ENCODE measurements at regions not wholly inside any gene's neighbourhood (a gene's known extent, or its start where the extent isn't known, plus 50 kb on each side); places are given as distances from the start of the nearest gene placed in this dataset.
"Not testable (repeated sequence)": the region's sequence is repeated elsewhere in the genome, so short reads cannot be mapped to it uniquely, and the experiment has no call there.

- DNase-seq (ENCODE audit: low read depth in 3 of 3), result no peak
These were observed 140.9 kb downstream of the DLL1 start for GRCh38 chr6:170149681-170150589.

GRCh38 chr6:170148709-170149470, 142.0 kb downstream of the DLL1 start:
- DNase-seq (ENCODE audit: low read depth in 3 of 3), result no peak

DNA sequence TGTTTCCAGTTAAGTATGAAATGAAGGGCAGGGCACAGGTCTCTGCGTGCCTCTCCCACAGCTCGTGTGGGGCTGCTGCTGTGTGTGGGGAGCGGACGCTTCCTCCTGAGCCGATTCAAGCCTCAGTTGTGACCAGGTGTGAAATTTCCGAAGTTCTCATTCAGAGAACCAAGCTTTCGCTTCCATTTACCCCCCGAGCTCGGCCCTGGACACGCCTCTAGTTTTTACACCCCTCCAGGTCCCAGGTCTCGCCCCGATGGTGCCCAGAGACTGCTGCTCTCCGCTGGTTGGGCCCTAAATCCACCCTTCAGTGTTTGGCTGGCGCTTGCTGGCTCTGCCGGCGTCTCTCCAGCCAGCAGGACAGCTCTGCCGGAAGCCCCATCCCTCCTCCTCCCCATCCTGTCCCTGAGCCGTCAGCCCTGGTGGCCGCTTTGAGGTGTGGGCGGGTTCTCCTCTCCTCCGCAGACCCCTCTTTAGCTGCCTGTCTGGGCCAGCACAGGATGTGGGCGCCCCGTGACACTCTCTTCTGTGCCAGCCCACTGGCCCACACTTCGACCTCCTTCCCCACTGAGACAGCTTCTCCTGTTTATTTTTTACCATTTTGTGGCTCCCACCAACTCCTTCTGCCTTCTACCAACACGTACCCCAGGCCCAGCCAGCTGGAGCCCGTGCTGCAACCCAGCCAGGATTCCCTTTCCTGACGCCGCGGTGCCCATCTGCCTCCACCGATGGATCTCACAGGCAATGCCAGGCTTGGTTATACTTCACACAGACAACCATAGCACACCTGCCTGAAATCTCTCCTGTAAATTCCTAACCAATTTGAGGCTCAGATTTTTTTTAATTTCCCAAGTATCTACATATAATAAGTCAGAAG, 142.8 kb downstream of the DLL1 start:
- peak in 2 of 3 donors; percentile 23 to 36 for DNase-seq (ENCODE audit: low read depth in 3 of 3)

GRCh38 chr6:170147056-170147787, 143.7 kb downstream of the DLL1 start:
- DNase-seq (ENCODE audit: low read depth in 3 of 3), result no peak

DNA sequence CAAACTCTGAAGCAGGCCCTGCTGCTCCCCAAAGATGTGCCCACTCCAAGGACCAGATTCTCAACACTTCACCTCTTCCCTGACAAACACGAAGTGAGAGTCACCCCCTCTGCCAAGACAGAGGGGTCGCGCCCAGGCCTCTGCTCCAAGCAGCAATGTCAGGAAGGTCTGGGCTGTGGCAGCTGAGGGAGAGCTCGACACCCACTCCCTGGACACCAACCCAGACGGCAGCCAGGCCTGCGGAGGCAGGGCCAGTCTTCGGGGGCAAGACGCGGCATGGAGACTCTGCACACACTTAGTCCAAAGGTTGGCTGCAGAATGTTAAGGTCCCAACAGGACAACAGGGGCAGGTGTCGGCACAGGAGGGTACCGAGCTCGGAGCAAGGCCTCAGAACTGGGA, 144.2 kb downstream of the DLL1 start:
- no peak for DNase-seq (ENCODE audit: low read depth in 3 of 3)

- DNase-seq (ENCODE audit: low read depth in 3 of 3), result not testable (repeated sequence)
These were observed 144.7 kb downstream of the DLL1 start for GRCh38 chr6:170146131-170146530.

DNA sequence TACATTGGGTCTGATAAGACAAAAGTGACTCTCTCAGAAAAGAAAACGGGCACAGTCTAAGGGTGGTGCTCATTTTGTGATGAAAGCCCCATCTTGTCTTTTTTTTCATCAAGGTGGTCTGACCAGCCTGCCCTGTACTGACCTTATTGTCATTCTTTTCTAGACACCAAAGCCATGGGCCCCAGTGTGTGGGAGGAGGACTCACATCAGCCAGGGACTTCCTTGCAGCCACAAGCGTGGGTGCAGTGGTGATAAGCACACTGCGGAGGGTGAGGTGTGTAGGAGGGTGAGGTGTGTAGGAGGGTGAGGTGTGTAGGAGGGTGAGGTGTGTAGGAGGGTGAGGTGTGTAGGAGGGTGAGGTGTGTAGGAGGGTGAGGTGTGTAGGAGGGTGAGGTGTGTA, 145.2 kb downstream of the DLL1 start:
- not testable (repeated sequence) for DNase-seq (ENCODE audit: low read depth in 3 of 3)

GRCh38 chr6:170145272-170145592, 145.6 kb downstream of the DLL1 start:
- no peak for DNase-seq (ENCODE audit: low read depth in 3 of 3)

GRCh38 chr6:170144571-170145271, 146.2 kb downstream of the DLL1 start:
- no peak for DNase-seq (ENCODE audit: low read depth in 3 of 3)

DNA sequence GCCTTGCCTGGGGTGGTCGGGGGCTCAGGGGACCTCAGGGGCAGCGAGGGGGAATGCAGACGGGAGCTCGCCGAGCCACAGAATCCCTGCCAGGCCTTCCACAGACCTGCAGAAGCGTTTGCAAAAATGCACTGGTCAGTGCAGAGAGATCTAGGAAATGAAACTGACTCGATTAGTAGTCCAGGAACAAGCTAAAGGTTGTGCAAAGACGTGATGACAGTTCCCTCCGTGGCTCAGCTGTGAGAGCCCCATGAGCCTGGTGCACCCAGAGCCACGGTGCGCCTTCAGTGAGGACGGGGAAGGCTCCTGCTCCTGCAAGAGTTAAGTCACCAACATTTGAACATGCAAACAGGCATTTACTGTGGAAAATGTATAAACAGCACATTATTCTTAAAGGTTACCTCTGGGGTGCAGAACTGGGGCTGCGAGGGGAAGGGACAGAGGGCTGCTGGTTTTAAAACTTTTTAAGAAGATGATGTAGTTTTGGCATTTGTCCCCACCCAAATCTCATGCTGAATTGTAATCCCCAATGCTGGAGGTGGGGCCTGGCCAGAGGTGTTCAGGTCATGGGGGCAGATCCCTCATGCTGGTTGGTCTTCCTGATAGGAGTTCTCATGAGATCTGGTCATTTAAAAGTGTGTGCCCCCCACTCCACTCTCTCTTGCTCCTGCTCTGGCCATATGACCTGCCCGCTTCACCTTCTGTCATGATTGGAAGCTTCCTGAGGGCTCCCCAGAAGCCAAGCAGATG, 147.3 kb downstream of the DLL1 start:
- DNase-seq (ENCODE audit: low read depth in 3 of 3), result no peak

DNA sequence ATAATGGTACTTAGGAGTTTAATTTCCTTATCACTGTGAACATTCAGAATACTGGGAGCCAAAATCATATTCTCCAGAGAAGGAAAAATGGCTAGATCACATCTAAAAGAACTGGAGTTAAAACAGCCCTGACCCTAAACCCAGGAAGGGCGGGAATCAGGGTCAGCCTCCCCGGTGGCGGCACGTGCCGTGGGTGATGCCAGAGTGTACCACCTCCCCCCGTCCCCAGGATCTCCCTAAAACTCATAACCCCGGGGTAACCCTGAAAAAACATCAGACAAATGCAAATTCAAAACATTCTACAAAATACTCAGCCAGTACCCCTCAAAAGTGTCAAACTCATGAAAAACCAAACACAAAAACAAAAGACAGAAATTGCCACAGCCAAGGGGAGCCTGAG, 148.3 kb downstream of the DLL1 start:
- no peak for DNase-seq (ENCODE audit: low read depth in 3 of 3)

DNA sequence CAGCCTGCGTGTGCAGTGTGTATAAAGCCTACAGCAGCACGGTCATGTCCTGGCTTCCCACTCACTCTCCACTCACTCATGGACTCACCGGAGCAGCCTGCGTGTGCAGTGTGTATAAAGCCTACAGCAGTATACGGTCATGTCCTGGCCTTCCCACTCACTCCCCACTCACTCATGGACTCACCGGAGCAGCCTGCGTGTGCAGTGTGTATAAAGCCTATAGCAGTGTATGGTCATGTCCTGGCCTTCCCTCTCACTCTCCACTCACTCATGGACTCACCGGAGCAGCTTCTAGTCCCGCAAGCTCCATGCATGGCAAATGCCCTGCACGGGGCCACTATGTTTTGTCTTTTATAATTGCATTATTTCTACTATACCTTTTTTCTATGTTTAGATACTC, 149.8 kb downstream of the DLL1 start:
- DNase-seq (ENCODE audit: low read depth in 3 of 3), result not testable (repeated sequence)

DNA sequence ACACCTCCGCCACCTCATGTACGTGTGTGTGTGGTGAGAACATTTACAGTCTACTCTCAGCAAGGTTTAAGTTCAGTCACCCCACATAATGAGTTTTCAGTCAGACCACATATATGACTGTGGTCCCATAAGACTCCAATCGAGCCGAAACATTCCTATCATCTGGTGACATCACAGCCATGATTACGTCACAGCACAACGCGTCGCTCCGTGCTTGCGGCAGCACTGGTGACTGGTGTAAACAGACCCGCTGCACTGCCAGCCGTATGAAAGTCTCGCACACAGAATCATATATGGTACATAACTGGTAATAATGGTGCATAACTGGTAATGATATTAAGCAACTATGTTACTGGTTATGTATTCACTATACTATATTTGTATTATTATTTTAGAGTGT, 150.7 kb downstream of the DLL1 start:
- no peak for DNase-seq (ENCODE audit: low read depth in 3 of 3)

DNA sequence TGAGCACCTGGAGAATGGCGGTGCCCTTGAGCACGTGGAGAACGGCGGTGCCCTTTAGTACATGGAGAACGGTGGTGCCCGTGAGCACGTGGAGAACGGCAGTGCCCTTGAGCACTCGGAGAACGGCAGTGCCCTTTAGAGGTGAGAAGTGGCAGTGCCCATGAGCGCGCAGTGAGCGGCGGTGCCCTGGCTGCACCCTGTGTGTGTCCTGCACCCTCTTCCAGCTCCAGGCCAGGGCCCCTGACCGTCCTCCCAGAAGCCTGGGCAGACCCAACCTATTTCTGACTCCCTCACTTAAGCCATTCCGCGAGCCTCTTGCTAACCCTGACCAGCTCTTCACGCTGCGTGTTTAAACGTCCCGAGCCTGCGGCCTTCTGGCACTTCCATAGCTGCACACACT, 151.3 kb downstream of the DLL1 start:
- no peak for DNase-seq (ENCODE audit: low read depth in 3 of 3)

- not testable (repeated sequence) for DNase-seq (ENCODE audit: low read depth in 3 of 3)
These were observed 151.8 kb downstream of the DLL1 start for GRCh38 chr6:170139046-170139445.

GRCh38 chr6:170137911-170138910, 152.7 kb downstream of the DLL1 start:
- DNase-seq (ENCODE audit: low read depth in 3 of 3), result no peak

DNA sequence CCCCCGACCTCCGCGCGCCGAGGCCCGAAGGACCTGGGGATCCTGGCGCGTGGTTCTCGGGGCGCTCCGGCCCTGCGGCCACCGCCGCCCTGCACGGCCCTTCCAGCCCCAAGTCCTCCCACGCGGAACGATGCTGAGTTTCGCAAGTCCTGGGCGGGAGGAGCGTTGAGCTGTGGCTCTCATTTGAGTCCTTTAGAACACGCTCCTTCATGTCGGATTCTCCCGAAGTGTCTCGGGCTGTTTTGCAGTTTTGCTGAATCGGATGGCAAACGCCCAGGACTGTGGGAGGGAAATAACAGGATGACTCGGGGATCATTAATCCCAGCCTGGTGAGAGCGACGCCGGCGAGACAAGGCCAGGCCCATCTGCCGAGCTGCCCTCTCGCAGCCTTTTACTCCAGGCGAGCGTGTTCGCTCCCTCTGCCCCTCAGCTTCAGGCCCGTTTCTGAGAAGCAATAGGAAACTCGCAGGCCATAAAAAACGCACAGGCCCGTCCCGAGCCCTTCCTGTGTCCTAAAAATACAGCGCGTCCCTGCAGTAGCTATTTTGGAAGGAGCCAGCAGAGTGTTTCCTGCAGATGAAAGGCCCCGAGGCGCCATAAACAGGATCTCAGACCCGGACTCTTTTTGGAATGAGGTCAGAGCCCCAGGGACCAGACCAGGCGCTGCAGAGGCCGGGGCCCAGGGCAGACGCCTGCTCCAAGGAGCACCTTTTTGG, 153.5 kb downstream of the DLL1 start:
- DNase-seq (ENCODE audit: low read depth in 3 of 3), result no peak

DNA sequence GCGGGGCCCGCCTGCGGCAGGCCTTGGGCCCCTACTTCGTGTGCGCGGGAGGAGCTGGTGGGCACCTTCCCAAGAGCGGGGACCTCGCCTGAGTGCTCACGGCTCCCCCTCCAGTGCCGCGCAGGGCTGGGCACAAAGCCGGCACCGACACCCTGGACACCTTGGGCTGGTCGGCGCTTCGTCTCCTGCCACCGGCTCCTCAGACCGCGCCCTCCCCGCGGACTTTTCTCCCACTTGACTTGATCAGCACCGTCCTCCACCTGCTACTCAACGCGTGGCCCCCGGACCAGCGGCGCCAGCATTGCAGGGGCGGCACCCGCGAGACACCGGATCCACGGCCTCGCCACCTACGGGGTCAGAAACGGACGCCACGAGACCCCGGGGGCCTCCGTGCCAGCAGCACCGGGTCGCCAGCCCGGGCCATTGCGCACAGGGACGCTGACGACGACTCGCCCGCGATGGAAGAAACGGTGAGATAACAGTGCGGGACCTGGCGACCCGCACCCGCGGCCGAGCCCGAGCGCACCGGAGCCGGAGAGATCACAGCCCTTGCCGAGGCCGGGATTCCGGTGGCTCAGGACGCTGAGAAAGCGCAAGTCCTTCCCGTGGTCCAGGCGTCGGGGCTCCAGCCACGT, 154.2 kb downstream of the DLL1 start:
- no peak for DNase-seq (ENCODE audit: low read depth in 3 of 3)

Measured in stimulated activated CD4-positive, alpha-beta T cell treated with anti-CD3 and anti-CD28 coated beads, TNF-alpha, amount 100 ng/mL, for 48 hours (primary cell).